GM10248 (cell line): ENCODE measurements at regions not wholly inside any gene's neighbourhood (a gene's known extent, or its start where the extent isn't known, plus 50 kb on each side); places are given as distances from the start of the nearest gene placed in this dataset.

Experiments used
- CTCF ChIA-PET: fragments of 300-600 bp; sonication (Branson Sonifier 250); formaldehyde crosslinking; extraction: SDS; loops from one replicate; lab custom pipeline; 2021; ENCODE audit warnings: antibody characterized with exemption; lab: Yijun Ruan, JAX
- POLR2A ChIA-PET: fragments of 350-650 bp; sonication (Branson Sonifier 250); formaldehyde crosslinking; extraction: SDS; loops from one replicate; lab custom pipeline; 2020; ENCODE audit warnings: antibody characterized with exemption; lab: Yijun Ruan, JAX
- DNase-seq: peaks from one replicate; pipeline ENCODE4 v3.0.0; 2012; ENCODE audit errors: extremely low spot score
- CTCF ChIP-seq: IDR thresholded peaks from 2 replicates; pipeline ENCODE4 v1.5.1; 2012; ENCODE audit warnings: mild to moderate bottlenecking, low read depth; ENCODE audit errors: extremely low read depth, missing control alignments, control extremely low read depth

GRCh38 chr11:23573429-23573828 is 713.2 kb upstream of the CCDC179 start:
- ChIA-PET POLR2A (no interaction called here), CTCF (interaction anchor here (1.4 kb wide), 1 partner anchor 8 kb away, joined by 3 read pairs; no protein-coding TSS in a partner anchor)
- no peak for TF ChIP-seq CTCF
- DNase-seq: no peak

- POLR2A ChIA-PET: no interaction called here
- no peak for TF ChIP-seq CTCF
- CTCF ChIA-PET: interaction anchor here (0.7 to 1.4 kb wide), 2 partner anchors 9 to 27 kb away, joined by 3 read pairs; no protein-coding TSS in a partner anchor
- DNase-seq: no peak
Observed at GRCh38 chr11:23574149-23574548, 713.9 kb upstream of the CCDC179 start.

- DNase-seq: no peak
- ChIA-PET CTCF (interaction anchor here (1.1 to 1.6 kb wide), 2 partner anchors 10 to 37 kb away, joined by 3 to 4 read pairs; no protein-coding TSS in a partner anchor), POLR2A (no interaction called here)
- TF ChIP-seq CTCF: no peak
Observed at GRCh38 chr11:23577296-23577695, 717.0 kb upstream of the CCDC179 start.

GRCh38 chr11:23585416-23586104 is 725.3 kb upstream of the CCDC179 start:
- ChIA-PET POLR2A (no interaction called here), CTCF (interaction anchor here (1.0 kb wide), 1 partner anchor 16 kb away, joined by 3 read pairs; no protein-coding TSS in a partner anchor)
- no peak for DNase-seq
- no peak for TF ChIP-seq CTCF

- no peak for TF ChIP-seq CTCF
- ChIA-PET POLR2A (no interaction called here), CTCF (no interaction called here)
- DNase-seq: no peak
Observed at GRCh38 chr11:23586173-23586572, 725.9 kb upstream of the CCDC179 start.

- no peak for DNase-seq
- POLR2A ChIA-PET: no interaction called here
- CTCF ChIA-PET: interaction anchor here (1.3 kb wide), 1 partner anchor 11 kb away, joined by 4 read pairs; no protein-coding TSS in a partner anchor
- TF ChIP-seq CTCF: no peak
Observed at GRCh38 chr11:23590596-23591308, 730.5 kb upstream of the CCDC179 start.
